ENCODE measurements at regions not wholly inside any gene's neighbourhood (a gene's known extent, or its start where the extent isn't known, plus 50 kb on each side); places are given as distances from the start of the nearest gene placed in this dataset.
A peak's percentile ranks its signal among the peaks of the same experiment; 100 is the strongest.

DNA sequence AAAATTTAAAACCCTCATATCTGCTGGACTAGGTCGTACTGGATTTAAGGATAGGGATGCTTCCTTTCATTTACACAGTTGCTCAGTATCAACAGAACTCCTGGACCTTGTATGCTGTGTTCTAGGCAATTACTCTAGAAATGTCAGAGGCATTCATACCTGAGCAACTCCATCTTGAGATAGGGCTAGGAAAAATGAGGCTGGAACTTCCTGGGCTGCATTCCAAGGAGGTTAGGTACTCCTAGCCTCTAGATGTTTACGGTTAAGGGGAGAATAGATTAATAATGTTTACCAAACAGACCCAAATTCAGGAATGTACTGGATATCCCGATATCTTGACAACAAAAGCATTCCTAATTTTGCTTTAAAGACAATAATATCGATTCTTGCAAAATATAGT lies 84.7 kb upstream of the NLGN4X start:
- Histone ChIP-seq H3K4me1 (ENCODE audit: insufficient read depth, low read length) (no peaks in the 10 kb centered on the region), H3K36me3 (ENCODE audit: insufficient read depth, low read depth, low read length) (no peaks in the 10 kb centered on the region), H3K27ac (ENCODE audit: low read length) (no peak overlapping the region), H3K27me3 (ENCODE audit: insufficient read depth, low read length) (no peaks in the 10 kb centered on the region), H3K4me3 (ENCODE audit: low read length) (no peak overlapping the region), H3K9me3 (ENCODE audit: insufficient read depth, low read depth, low read length) (no peaks in the 10 kb centered on the region), H3K9ac (ENCODE audit: low read depth, low read length) (no peak overlapping the region)

DNA sequence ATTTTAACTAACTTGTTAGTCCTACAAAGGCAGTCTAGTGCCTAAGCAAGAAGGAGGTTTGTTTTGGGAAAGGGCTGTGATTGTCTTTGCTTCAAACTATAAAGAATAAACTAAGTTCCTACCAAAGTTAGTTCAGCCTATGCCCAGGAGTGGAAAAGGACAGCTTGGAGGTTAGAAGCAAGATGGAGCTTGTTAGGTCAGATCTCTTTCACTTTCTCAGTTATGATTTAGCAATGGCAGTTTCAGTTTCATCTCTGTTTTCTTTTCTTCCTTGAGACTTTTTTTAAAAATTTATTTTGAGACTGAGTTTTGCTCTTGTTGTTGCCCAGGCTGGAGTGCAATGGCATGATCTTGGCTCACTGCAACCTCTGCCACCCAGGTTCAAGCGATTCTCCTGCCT lies 82.9 kb upstream of the NLGN4X start:
- no peak overlapping the region for H3K27ac ChIP-seq (ENCODE audit: low read length)
- H3K4me1 ChIP-seq (ENCODE audit: insufficient read depth, low read length) = peaks cover 12% of the 10 kb centered on the region
- no peaks in the 10 kb centered on the region for H3K36me3 ChIP-seq (ENCODE audit: insufficient read depth, low read depth, low read length)
- no peak overlapping the region for H3K9ac ChIP-seq (ENCODE audit: low read depth, low read length)
- H3K27me3 ChIP-seq (ENCODE audit: insufficient read depth, low read length) = no peaks in the 10 kb centered on the region
- no peaks in the 10 kb centered on the region for H3K9me3 ChIP-seq (ENCODE audit: insufficient read depth, low read depth, low read length)
- no peak overlapping the region for H3K4me3 ChIP-seq (ENCODE audit: low read length)

DNA sequence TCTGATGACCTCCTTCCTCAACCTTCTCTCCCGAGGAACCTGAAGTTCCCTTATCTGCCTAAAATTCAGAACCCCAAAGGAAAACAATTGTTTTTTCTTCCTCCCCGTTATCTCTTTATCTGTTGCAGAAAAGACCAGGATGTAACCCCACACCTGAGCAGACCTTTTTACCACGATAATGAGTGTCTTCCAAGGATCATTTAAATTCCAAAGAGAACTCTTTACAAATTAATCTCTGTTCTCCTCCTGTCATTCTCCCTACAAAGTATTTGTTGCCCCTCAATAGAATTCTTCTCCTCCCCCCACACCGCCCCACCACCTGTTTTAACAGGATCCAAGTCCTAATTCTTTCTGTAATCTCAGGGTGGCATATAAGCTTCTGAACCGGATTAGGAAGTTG lies 78.5 kb upstream of the NLGN4X start:
- peaks cover 12% of the 10 kb centered on the region for H3K4me1 ChIP-seq (ENCODE audit: insufficient read depth, low read length)
- no peak overlapping the region for H3K27ac ChIP-seq (ENCODE audit: low read length)
- no peak overlapping the region for H3K4me3 ChIP-seq (ENCODE audit: low read length)
- H3K9me3 ChIP-seq (ENCODE audit: insufficient read depth, low read depth, low read length) = no peaks in the 10 kb centered on the region
- H3K9ac ChIP-seq (ENCODE audit: low read depth, low read length) = no peak overlapping the region
- no peaks in the 10 kb centered on the region for H3K36me3 ChIP-seq (ENCODE audit: insufficient read depth, low read depth, low read length)
- no peaks in the 10 kb centered on the region for H3K27me3 ChIP-seq (ENCODE audit: insufficient read depth, low read length)

DNA sequence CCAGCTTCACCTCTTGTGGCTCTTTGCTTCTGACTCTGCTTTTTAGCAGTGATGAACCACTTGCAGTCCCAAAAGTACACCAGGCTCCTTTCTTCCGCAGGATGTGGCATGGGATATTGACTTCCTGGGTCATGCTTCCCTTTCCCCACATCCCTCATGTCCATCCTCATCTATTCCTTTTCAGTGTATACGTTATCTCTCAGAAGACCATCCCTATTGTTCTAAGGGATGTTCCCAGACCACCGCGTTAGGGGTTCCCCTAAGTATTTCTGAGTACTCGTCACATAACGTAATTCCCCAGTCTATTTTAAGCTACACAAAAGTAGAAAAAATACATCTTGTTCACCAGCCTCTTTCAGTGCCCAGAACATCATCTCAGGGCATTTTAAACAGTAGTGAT lies 71.1 kb upstream of the NLGN4X start:
- Histone ChIP-seq H3K9ac (ENCODE audit: low read depth, low read length) (no peak overlapping the region), H3K27me3 (ENCODE audit: insufficient read depth, low read length) (no peaks in the 10 kb centered on the region), H3K4me3 (ENCODE audit: low read length) (no peak overlapping the region), H3K36me3 (ENCODE audit: insufficient read depth, low read depth, low read length) (no peaks in the 10 kb centered on the region), H3K9me3 (ENCODE audit: insufficient read depth, low read depth, low read length) (no peaks in the 10 kb centered on the region), H3K27ac (ENCODE audit: low read length) (no peak overlapping the region), H3K4me1 (ENCODE audit: insufficient read depth, low read length) (no peaks in the 10 kb centered on the region)

DNA sequence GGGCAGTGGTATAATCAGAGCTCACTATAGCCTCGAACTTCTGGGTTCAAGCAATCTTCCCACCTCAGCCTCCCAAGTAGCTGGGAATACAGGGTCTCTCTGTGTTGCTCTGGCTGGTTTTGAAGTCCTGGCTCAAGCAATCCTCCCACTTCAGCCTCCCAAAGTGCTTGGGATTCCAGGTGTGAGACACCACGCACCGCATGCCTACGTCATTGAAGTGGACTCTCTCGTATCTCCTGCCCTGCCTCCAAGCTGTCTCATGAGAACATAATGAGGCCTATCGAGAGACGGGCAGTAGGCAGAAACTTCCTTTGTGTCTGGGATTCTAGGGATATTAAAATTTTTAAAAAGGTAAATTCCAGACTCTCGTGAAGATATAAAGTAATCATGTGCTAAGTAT lies 65.0 kb upstream of the NLGN4X start:
- no peaks in the 10 kb centered on the region for H3K36me3 ChIP-seq (ENCODE audit: insufficient read depth, low read depth, low read length)
- no peaks in the 10 kb centered on the region for H3K9me3 ChIP-seq (ENCODE audit: insufficient read depth, low read depth, low read length)
- no peak overlapping the region for H3K27ac ChIP-seq (ENCODE audit: low read length)
- no peaks in the 10 kb centered on the region for H3K27me3 ChIP-seq (ENCODE audit: insufficient read depth, low read length)
- H3K4me3 ChIP-seq (ENCODE audit: low read length) = no peak overlapping the region
- no peaks in the 10 kb centered on the region for H3K4me1 ChIP-seq (ENCODE audit: insufficient read depth, low read length)
- H3K9ac ChIP-seq (ENCODE audit: low read depth, low read length) = no peak overlapping the region

DNA sequence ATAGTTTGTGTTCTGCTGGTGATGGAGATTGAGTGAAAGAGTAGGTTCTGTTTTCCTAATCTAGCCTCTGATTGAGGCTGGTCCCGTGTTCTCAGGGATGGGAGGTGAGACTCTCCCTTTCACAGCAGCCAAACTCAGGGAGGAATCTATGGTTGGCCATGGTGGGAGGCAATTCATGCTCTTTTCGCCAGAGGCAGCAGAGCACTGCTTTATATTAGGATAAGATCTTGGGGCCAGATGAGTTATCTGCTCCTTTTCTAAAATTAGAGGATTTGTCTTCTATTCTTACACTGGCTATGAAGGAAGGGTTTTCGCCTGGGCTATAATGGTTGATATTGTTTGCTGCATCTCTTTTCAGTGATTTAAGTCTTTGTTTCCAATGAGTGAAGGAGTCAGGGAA lies 63.9 kb upstream of the NLGN4X start:
- H3K4me1 ChIP-seq (ENCODE audit: insufficient read depth, low read length) = no peaks in the 10 kb centered on the region
- no peak overlapping the region for H3K9ac ChIP-seq (ENCODE audit: low read depth, low read length)
- H3K9me3 ChIP-seq (ENCODE audit: insufficient read depth, low read depth, low read length) = no peaks in the 10 kb centered on the region
- no peaks in the 10 kb centered on the region for H3K36me3 ChIP-seq (ENCODE audit: insufficient read depth, low read depth, low read length)
- H3K4me3 ChIP-seq (ENCODE audit: low read length) = no peak overlapping the region
- H3K27me3 ChIP-seq (ENCODE audit: insufficient read depth, low read length) = no peaks in the 10 kb centered on the region
- no peak overlapping the region for H3K27ac ChIP-seq (ENCODE audit: low read length)

DNA sequence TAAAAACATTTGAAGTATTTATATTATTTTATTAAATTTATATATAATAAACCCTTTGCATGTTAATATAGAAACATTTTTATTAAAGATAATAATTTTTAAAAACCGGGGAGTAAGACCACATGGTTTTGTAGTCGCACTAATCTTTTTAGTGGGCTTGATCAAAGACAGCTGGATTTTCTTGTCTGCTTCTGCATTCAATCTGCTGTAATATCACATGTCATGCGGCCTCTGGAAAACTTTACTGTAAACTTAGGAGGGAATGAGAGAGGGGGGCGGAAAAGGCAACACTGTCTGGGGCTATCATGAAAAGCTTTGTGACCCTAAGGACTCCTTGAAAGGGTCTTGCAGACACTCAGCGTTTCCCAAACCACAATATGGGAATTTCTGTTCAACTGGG lies 62.8 kb upstream of the NLGN4X start:
- Histone ChIP-seq H3K9me3 (ENCODE audit: insufficient read depth, low read depth, low read length) (no peaks in the 10 kb centered on the region), H3K27me3 (ENCODE audit: insufficient read depth, low read length) (no peaks in the 10 kb centered on the region), H3K27ac (ENCODE audit: low read length) (no peak overlapping the region), H3K9ac (ENCODE audit: low read depth, low read length) (no peak overlapping the region), H3K4me1 (ENCODE audit: insufficient read depth, low read length) (no peaks in the 10 kb centered on the region), H3K4me3 (ENCODE audit: low read length) (no peak overlapping the region), H3K36me3 (ENCODE audit: insufficient read depth, low read depth, low read length) (no peaks in the 10 kb centered on the region)

DNA sequence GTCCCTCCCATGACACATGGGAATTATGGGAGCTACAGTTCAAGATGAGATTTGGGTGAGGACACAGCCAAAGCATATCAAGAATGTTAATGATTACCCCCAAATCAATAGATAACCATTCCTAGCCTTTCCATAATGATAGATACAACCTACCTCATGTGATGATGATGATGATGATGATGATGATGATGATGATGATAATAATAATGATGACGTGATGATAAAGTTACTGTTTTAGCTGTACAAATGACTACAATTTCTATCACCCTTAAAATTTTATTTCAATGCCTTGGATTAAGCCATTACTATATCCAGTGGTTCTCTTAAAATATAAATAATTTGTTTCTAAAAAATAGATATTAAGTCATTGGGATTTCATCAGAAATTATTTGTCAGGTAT lies 55.2 kb upstream of the NLGN4X start:
- Histone ChIP-seq H3K4me3 (ENCODE audit: low read length) (no peak overlapping the region), H3K27ac (ENCODE audit: low read length) (no peak overlapping the region), H3K4me1 (ENCODE audit: insufficient read depth, low read length) (peaks cover 14% of the 10 kb centered on the region; the same call in 1 of the 2 replicates), H3K9ac (ENCODE audit: low read depth, low read length) (no peak overlapping the region), H3K36me3 (ENCODE audit: insufficient read depth, low read depth, low read length) (no peaks in the 10 kb centered on the region), H3K27me3 (ENCODE audit: insufficient read depth, low read length) (no peaks in the 10 kb centered on the region), H3K9me3 (ENCODE audit: insufficient read depth, low read depth, low read length) (no peaks in the 10 kb centered on the region)

DNA sequence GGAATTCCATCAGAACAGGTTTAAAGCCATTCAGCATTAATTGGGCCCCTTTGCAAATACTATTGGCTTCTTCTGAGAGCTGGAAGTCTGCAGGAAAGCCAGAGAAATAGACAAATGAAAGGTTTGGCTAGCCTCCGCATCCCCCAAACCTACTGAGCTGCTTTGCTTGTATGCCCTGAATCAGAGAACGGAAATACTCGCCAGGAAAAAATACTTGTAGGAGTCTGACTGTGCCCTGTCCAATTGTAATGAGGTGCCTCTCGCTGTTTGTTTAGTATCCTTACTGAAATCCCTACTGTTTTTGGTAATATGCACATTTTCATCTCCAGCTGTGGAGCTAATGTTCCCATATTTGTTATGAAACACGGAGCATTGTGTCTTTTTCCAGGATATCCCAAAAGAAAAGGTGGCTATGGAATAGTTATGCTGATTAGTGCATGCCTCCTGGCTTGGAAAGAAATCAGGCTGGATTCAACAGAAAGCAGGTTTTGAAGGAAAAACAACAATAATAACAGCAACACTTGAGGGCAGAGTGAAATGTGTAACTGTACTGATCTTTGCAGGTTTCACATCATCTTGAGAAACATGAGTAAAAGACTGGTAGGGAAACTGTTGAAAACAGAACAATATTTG lies 50.7 kb upstream of the NLGN4X start:
- Histone ChIP-seq H3K9me3 (ENCODE audit: insufficient read depth, low read depth, low read length) (no peaks in the 10 kb centered on the region), H3K4me1 (ENCODE audit: insufficient read depth, low read length) (peaks cover 21% of the 10 kb centered on the region; the same call in 1 of the 2 replicates), H3K27me3 (ENCODE audit: insufficient read depth, low read length) (no peaks in the 10 kb centered on the region), H3K4me3 (ENCODE audit: low read length) (peak overlapping the region; percentile 55; the same call in 1 of the 2 replicates), H3K9ac (ENCODE audit: low read depth, low read length) (peak overlapping the region; percentile 74), H3K36me3 (ENCODE audit: insufficient read depth, low read depth, low read length) (no peaks in the 10 kb centered on the region), H3K27ac (ENCODE audit: low read length) (peak overlapping the region; percentile 77)
